Neural cell (in vitro differentiated cells): ENCODE measurements at regions not wholly inside any gene's neighbourhood (a gene's known extent, or its start where the extent isn't known, plus 50 kb on each side); places are given as distances from the start of the nearest gene placed in this dataset.

ENCODE experiments used
- H2AFZ ChIP-seq: fragments of 200-600, 300-800 bp; sonication (generic), shearing (Covaris generic); 2 replicates; pipeline ENCODE4 v1.6.0; 2014; ENCODE audit warnings: low read depth, mild to moderate bottlenecking, antibody characterized with exemption, low read length, moderate library complexity
- H3F3A ChIP-seq: fragments of 200-600 bp; shearing (Covaris generic); 2 replicates; pipeline ENCODE4 v1.6.1; 2016; ENCODE audit warnings: mild to moderate bottlenecking, moderate library complexity, mixed read lengths, antibody characterized with exemption, low read length; ENCODE audit not compliant: insufficient read depth, poor library complexity, severe bottlenecking
- H3K27ac ChIP-seq: fragments of 200-600, 300-800 bp; sonication (generic), shearing (Covaris generic); 2 replicates; pipeline ENCODE4 v1.5.1; 2014; ENCODE audit warnings: mild to moderate bottlenecking, low read length, moderate library complexity
- H3K27me3 ChIP-seq: fragments of 300-800, 200-600 bp; sonication (generic), shearing (Covaris generic); 2 replicates; pipeline ENCODE4 v1.6.0; 2014; ENCODE audit warnings: mild to moderate bottlenecking, low read depth, low read length, moderate library complexity; ENCODE audit not compliant: insufficient read depth
- H3K36me3 ChIP-seq: fragments of 300-800, 200-600 bp; sonication (generic), shearing (Covaris generic); 2 replicates; pipeline ENCODE4 v1.5.1; 2014; ENCODE audit warnings: mild to moderate bottlenecking, antibody characterized with exemption, low read length, moderate library complexity; ENCODE audit not compliant: insufficient read depth
- H3K4me2 ChIP-seq: fragments of 300-800, 200-600 bp; sonication (generic), shearing (Covaris generic); 2 replicates; pipeline ENCODE4 v1.6.0; 2014; ENCODE audit warnings: mild to moderate bottlenecking, low read length
- H3K4me3 ChIP-seq: fragments of 300-800, 200-600 bp; sonication (generic), shearing (Covaris generic); 2 replicates; pipeline ENCODE4 v1.5.1; 2014; ENCODE audit warnings: mild to moderate bottlenecking, low read length, moderate library complexity
- H3K79me2 ChIP-seq: fragments of 200-600 bp; shearing (Covaris generic); replicated peaks from 2 replicates; pipeline ENCODE4 v1.6.0; 2014; ENCODE audit warnings: mild to moderate bottlenecking, low read length, moderate library complexity; ENCODE audit not compliant: insufficient read depth
- H3K9ac ChIP-seq: fragments of 300-800, 200-600 bp; sonication (generic), shearing (Covaris generic); 2 replicates; pipeline ENCODE4 v1.6.1; 2016; ENCODE audit warnings: mild to moderate bottlenecking, low read length, mixed read lengths
- H3K9me2 ChIP-seq: fragments of 200-600 bp; shearing (Covaris generic); 2 replicates; pipeline ENCODE4 v1.6.1; 2016; ENCODE audit warnings: mild to moderate bottlenecking, low read length, mixed read lengths; ENCODE audit not compliant: insufficient read depth
- H3K9me3 ChIP-seq: fragments of 200-600, 300-800 bp; sonication (generic), shearing (Covaris generic); 2 replicates; pipeline ENCODE4 v1.6.1; 2016; ENCODE audit warnings: mild to moderate bottlenecking, mixed run types, low read length, moderate library complexity, mixed read lengths
- H4K20me1 ChIP-seq: fragments of 200-600 bp; shearing (Covaris generic); 2 replicates; pipeline ENCODE4 v1.6.1; 2016; ENCODE audit warnings: mild to moderate bottlenecking, mixed run types; ENCODE audit not compliant: insufficient read depth
- CTCF ChIP-seq: fragments of 450-650 bp; IDR thresholded peaks from 2 replicates; pipeline ENCODE4 v1.5.1; 2014; ENCODE audit warnings: antibody characterized with exemption, mild to moderate bottlenecking, moderate library complexity; ENCODE audit not compliant: poor library complexity, severe bottlenecking
- EP300 ChIP-seq: fragments of 450-650 bp; conservative IDR thresholded peaks from 2 replicates; pipeline ENCODE4 v1.6.1; 2014; ENCODE audit warnings: antibody characterized with exemption, mild to moderate bottlenecking, moderate library complexity; ENCODE audit not compliant: poor library complexity, severe bottlenecking
- EZH2 ChIP-seq: fragments of 200-600, 300-800 bp; shearing (Covaris generic), sonication (generic); IDR thresholded peaks from 2 replicates; pipeline ENCODE4 v1.6.1; 2014; ENCODE audit warnings: antibody characterized with exemption, low read length, borderline replicate concordance, mild to moderate bottlenecking; ENCODE audit not compliant: insufficient read depth, poor library complexity, severe bottlenecking
- MXI1 ChIP-seq: fragments of 450-650 bp; conservative IDR thresholded peaks from 2 replicates; pipeline ENCODE4 v1.6.1; 2014; ENCODE audit warnings: antibody characterized with exemption, mild to moderate bottlenecking; ENCODE audit not compliant: poor library complexity, severe bottlenecking
- POLR2AphosphoS5 ChIP-seq: IDR thresholded peaks from 2 replicates; pipeline ENCODE4 v1.6.1; 2012
- RAD21 ChIP-seq: fragments of 450-650 bp; conservative IDR thresholded peaks from 2 replicates; pipeline ENCODE4 v1.6.1; 2014; ENCODE audit warnings: antibody characterized with exemption, mild to moderate bottlenecking, moderate library complexity
- SMC3 ChIP-seq: fragments of 450-650 bp; conservative IDR thresholded peaks from 2 replicates; pipeline ENCODE4 v1.6.1; 2014; ENCODE audit warnings: antibody characterized with exemption, mild to moderate bottlenecking, moderate library complexity; ENCODE audit not compliant: poor library complexity
- TAF1 ChIP-seq: IDR thresholded peaks from 2 replicates; pipeline ENCODE4 v1.6.1; 2012; ENCODE audit warnings: low read depth
- TF ChIP-seq, protein P1 (sequence below): IDR thresholded peaks from 2 replicates; pipeline ENCODE4 v1.6.1; 2012; ENCODE audit warnings: borderline replicate concordance

DNA sequence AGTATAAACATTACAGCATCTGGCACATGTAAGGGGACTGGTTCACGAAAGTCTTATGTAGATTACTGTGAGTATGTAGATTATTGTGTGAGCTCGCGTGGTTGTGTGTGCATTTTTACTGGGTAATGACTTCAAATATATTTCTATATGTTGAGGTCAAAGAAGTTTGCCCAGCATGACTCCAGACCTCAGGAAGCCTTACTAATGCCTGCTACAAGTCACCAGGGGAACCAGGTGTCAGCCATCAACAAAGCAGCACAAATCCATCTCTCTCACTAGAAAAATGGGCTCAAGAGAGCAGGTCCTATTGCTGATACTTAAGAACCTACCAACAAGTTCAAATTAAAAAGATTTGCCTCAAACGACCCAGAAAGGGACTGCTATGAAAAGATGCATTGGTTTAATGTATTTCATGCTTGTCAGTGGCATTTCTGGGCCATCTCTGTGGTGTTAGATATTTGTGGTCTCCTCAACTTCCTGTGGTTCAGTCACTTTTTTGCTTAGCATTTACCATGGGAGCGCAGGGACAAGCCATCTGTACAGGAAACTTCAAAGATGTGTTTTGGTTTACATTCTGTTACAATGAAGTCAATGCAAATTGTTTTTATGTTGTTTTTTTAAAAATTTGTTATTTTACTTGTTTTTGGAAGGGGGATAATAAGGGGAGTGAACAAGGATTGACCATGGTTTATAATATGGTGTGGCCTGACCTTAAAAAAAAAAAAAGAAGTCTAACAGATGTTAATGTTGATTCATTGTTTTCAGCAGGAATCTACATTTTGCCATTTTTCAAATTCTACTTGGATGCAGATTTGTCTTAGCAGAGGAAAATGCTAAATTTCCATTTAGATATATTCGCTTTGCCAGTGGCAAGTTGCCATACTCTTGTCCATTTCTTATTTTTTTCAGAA, 172.1 kb upstream of the ADAMTS9 start:
- Histone ChIP-seq H3K27me3 (no peaks in the 10 kb centered on the region), H3K9me3 (no peaks in the 10 kb centered on the region), H2AFZ (no peak overlapping the region), H3K4me2 (no peak overlapping the region), H3K9me2 (no peaks in the 10 kb centered on the region), H3K79me2 (no peaks in the 10 kb centered on the region), H3K4me3 (no peak overlapping the region), H3F3A (no peaks in the 10 kb centered on the region), H3K27ac (no peak overlapping the region), H3K9ac (no peak overlapping the region), H4K20me1 (no peaks in the 10 kb centered on the region), H3K36me3 (no peaks in the 10 kb centered on the region)
- TF ChIP-seq EP300, result no peak
- no peak for TF ChIP-seq TAF1
- no peak for TF ChIP-seq MXI1
- TF ChIP-seq CTCF, result no peak
- TF ChIP-seq SMC3, result no peak
- TF ChIP-seq EZH2, result no peak
- TF ChIP-seq, protein P1, sequence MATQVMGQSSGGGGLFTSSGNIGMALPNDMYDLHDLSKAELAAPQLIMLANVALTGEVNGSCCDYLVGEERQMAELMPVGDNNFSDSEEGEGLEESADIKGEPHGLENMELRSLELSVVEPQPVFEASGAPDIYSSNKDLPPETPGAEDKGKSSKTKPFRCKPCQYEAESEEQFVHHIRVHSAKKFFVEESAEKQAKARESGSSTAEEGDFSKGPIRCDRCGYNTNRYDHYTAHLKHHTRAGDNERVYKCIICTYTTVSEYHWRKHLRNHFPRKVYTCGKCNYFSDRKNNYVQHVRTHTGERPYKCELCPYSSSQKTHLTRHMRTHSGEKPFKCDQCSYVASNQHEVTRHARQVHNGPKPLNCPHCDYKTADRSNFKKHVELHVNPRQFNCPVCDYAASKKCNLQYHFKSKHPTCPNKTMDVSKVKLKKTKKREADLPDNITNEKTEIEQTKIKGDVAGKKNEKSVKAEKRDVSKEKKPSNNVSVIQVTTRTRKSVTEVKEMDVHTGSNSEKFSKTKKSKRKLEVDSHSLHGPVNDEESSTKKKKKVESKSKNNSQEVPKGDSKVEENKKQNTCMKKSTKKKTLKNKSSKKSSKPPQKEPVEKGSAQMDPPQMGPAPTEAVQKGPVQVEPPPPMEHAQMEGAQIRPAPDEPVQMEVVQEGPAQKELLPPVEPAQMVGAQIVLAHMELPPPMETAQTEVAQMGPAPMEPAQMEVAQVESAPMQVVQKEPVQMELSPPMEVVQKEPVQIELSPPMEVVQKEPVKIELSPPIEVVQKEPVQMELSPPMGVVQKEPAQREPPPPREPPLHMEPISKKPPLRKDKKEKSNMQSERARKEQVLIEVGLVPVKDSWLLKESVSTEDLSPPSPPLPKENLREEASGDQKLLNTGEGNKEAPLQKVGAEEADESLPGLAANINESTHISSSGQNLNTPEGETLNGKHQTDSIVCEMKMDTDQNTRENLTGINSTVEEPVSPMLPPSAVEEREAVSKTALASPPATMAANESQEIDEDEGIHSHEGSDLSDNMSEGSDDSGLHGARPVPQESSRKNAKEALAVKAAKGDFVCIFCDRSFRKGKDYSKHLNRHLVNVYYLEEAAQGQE, result no peak
- TF ChIP-seq RAD21, result no peak
- no peak for TF ChIP-seq POLR2AphosphoS5

DNA sequence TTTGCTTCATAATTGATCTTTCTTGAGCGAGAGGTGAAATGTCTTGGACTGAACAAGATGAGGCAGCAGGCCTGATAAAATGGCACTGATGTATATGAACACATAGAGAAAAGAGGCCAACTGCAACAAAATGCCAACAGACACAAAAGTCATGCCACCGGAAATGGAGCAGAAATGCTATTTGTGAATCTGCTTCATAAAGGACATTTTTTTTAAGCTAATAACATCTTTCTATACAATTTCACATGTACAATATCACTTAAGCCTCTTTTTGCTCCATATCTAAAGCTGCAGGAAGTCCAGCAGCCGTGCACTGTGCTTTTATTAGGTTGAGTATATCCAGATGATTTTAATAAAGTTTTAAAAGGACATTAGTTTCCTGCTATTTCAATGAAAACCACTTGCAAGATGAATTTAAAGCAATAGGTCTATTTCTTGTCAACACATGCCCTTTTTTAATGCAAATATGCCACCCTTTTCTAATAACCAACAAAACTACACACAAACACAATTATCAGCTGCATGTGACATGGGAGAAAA, 169.2 kb upstream of the ADAMTS9 start:
- H3K9ac ChIP-seq, result no peak overlapping the region
- no peak overlapping the region for H3K4me3 ChIP-seq
- no peaks in the 10 kb centered on the region for H3K36me3 ChIP-seq
- no peak overlapping the region for H3K4me2 ChIP-seq
- no peaks in the 10 kb centered on the region for H3F3A ChIP-seq
- H3K9me2 ChIP-seq, result no peaks in the 10 kb centered on the region
- H3K27ac ChIP-seq, result no peak overlapping the region
- H3K27me3 ChIP-seq, result no peaks in the 10 kb centered on the region
- H3K79me2 ChIP-seq, result no peaks in the 10 kb centered on the region
- no peaks in the 10 kb centered on the region for H3K9me3 ChIP-seq
- no peaks in the 10 kb centered on the region for H4K20me1 ChIP-seq
- TF ChIP-seq POLR2AphosphoS5, result no peak
- no peak for TF ChIP-seq SMC3
- TF ChIP-seq EP300, result no peak
- TF ChIP-seq MXI1, result no peak
- no peak for TF ChIP-seq EZH2
- TF ChIP-seq TAF1, result no peak
- TF ChIP-seq, protein P1, result no peak
- no peak for TF ChIP-seq RAD21
- TF ChIP-seq CTCF, result no peak
- no peak overlapping the region for H2AFZ ChIP-seq
